ENCODE measurements at regions not wholly inside any gene's neighbourhood (a gene's known extent, or its start where the extent isn't known, plus 50 kb on each side); places are given as distances from the start of the nearest gene placed in this dataset.
A peak's percentile ranks its signal among the peaks of the same experiment; 100 is the strongest.

- Mint-ChIP-seq H3K4me3 (peak overlapping the region; percentile 36), H3K27ac (ENCODE audit: unreplicated experiment) (peak overlapping the region; percentile 80), H3K27me3 (ENCODE audit: low read depth) (peaks cover 28% of the 10 kb centered on the region), H3K36me3 (ENCODE audit: low read depth) (no peaks in the 10 kb centered on the region), H3K9me3 (no peaks in the 10 kb centered on the region), H3K4me1 (peaks cover 27% of the 10 kb centered on the region)
- DNase-seq (ENCODE audit: low read depth, low spot score), result peak; percentile 43
- no peak for TF ChIP-seq CTCF (conservative IDR thresholded peaks at IDR 0.05)
Measured at GRCh38 chr1:231093156-231093922, 53.3 kb upstream of the FAM89A start.

DNA sequence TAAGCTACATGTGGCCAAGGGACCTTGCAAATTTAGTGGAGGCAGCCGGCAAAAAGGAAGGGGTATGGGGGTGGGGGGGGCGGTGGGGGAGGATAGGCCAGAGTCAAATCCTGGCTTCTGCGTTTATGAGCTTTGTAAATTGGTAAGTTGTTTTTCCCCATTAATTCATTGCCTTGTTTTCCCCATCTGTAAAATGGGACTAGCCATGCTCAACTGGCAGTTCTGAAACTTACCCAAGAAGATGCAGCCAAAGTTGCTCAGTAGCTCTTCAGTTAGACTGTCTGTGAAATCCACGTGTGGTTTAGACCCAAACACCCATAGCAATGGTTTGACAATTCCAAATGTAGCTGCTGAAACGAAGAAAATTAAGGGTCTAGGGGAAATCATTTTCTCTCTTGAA, 52.3 kb upstream of the FAM89A start:
- peaks cover 27% of the 10 kb centered on the region for H3K4me1 Mint-ChIP-seq
- no peak for DNase-seq (ENCODE audit: low read depth, low spot score)
- peaks cover 32% of the 10 kb centered on the region for H3K27me3 Mint-ChIP-seq (ENCODE audit: low read depth)
- H3K27ac Mint-ChIP-seq (ENCODE audit: unreplicated experiment), result no peak overlapping the region
- no peak for TF ChIP-seq CTCF (conservative IDR thresholded peaks at IDR 0.05)
- no peaks in the 10 kb centered on the region for H3K36me3 Mint-ChIP-seq (ENCODE audit: low read depth)
- H3K9me3 Mint-ChIP-seq, result no peaks in the 10 kb centered on the region
- H3K4me3 Mint-ChIP-seq, result no peak overlapping the region

- TF ChIP-seq CTCF (conservative IDR thresholded peaks at IDR 0.05), result peak; percentile 70
- no peaks in the 10 kb centered on the region for H3K9me3 Mint-ChIP-seq
- no peaks in the 10 kb centered on the region for H3K36me3 Mint-ChIP-seq (ENCODE audit: low read depth)
- H3K27ac Mint-ChIP-seq (ENCODE audit: unreplicated experiment), result peak overlapping the region; percentile 88
- no peak overlapping the region for H3K4me3 Mint-ChIP-seq
- H3K27me3 Mint-ChIP-seq (ENCODE audit: low read depth), result peaks cover 33% of the 10 kb centered on the region
- peaks cover 27% of the 10 kb centered on the region for H3K4me1 Mint-ChIP-seq
- DNase-seq (ENCODE audit: low read depth, low spot score), result peak; percentile 63
Measured at GRCh38 chr1:231091831-231092301, 51.8 kb upstream of the FAM89A start.

- peaks cover 33% of the 10 kb centered on the region for H3K27me3 Mint-ChIP-seq (ENCODE audit: low read depth)
- no peaks in the 10 kb centered on the region for H3K9me3 Mint-ChIP-seq
Measured at GRCh38 chr1:231091415-231091814, 51.4 kb upstream of the FAM89A start.

More at GRCh38 chr1:231091415-231091814, 51.4 kb upstream of the FAM89A start:
- H3K4me3 Mint-ChIP-seq, result no peak overlapping the region
- no peak for TF ChIP-seq CTCF (conservative IDR thresholded peaks at IDR 0.05)
- no peaks in the 10 kb centered on the region for H3K36me3 Mint-ChIP-seq (ENCODE audit: low read depth)
- DNase-seq (ENCODE audit: low read depth, low spot score), result no peak
- no peak overlapping the region for H3K27ac Mint-ChIP-seq (ENCODE audit: unreplicated experiment)
- peaks cover 27% of the 10 kb centered on the region for H3K4me1 Mint-ChIP-seq

Data from neural crest cell (in vitro differentiated cells).